Astrocyte (in vitro differentiated cells and primary cell): ENCODE measurements at regions not wholly inside any gene's neighbourhood (a gene's known extent, or its start where the extent isn't known, plus 50 kb on each side); places are given as distances from the start of the nearest gene placed in this dataset.

Experiments used
- DNase-seq: peaks from one replicate; pipeline ENCODE4 v3.0.0-alpha.2; 2010; ENCODE audit warnings: low read depth
- FAIRE-seq: peaks from 2 replicates; lab custom pipeline; 2011; peaks lifted over from hg19 to GRCh38; lab: Jason Lieb, UNC
- H2AFZ ChIP-seq: 2 replicates; pipeline ENCODE4 v1.6.0; 2012; ENCODE audit warnings: low read depth, low read length, inconsistent platforms
- H3K27ac ChIP-seq: 2 replicates; pipeline ENCODE4 v1.5.1; 2011; ENCODE audit warnings: low read depth, low read length, inconsistent platforms
- H3K27me3 ChIP-seq: 2 replicates; pipeline ENCODE4 v1.6.0; 2011; ENCODE audit warnings: low read length, inconsistent platforms; ENCODE audit not compliant: insufficient read depth
- H3K36me3 ChIP-seq: 2 replicates; pipeline ENCODE4 v1.5.1; 2011; ENCODE audit warnings: low read length, inconsistent platforms; ENCODE audit not compliant: insufficient read depth
- H3K4me1 ChIP-seq: 2 replicates; pipeline ENCODE4 v1.5.1; 2011; ENCODE audit warnings: low read length, inconsistent platforms; ENCODE audit not compliant: insufficient read depth
- H3K4me2 ChIP-seq: 2 replicates; pipeline ENCODE4 v1.6.0; 2012; ENCODE audit warnings: low read length, inconsistent platforms
- H3K4me3 ChIP-seq: 2 replicates; pipeline ENCODE4 v1.5.1; 2011; ENCODE audit warnings: low read depth, mild to moderate bottlenecking, low read length, inconsistent platforms; ENCODE audit not compliant: insufficient read depth
- H3K79me2 ChIP-seq: 2 replicates; pipeline ENCODE4 v1.6.0; 2012; ENCODE audit warnings: mild to moderate bottlenecking, low read length, inconsistent platforms; ENCODE audit not compliant: insufficient read depth
- H3K9ac ChIP-seq: 2 replicates; pipeline ENCODE4 v1.6.0; 2012; ENCODE audit warnings: mild to moderate bottlenecking, low read length, inconsistent platforms
- H3K9me3 ChIP-seq: 2 replicates; pipeline ENCODE4 v1.5.1; 2012; ENCODE audit warnings: low read depth, mild to moderate bottlenecking, low read length, inconsistent platforms; ENCODE audit not compliant: insufficient read depth
- H4K20me1 ChIP-seq: 2 replicates; pipeline ENCODE4 v1.6.0; 2012; ENCODE audit warnings: low read length, inconsistent platforms; ENCODE audit not compliant: insufficient read depth
- H3K27ac Mint-ChIP-seq: one replicate; pipeline ENCODE4 v1.8.0; 2021; ENCODE audit warnings: mild to moderate bottlenecking, mixed read lengths; ENCODE audit not compliant: unreplicated experiment
- H3K27me3 Mint-ChIP-seq: one replicate; pipeline ENCODE4 v1.8.0; 2021; ENCODE audit warnings: low read depth, mixed read lengths; ENCODE audit not compliant: unreplicated experiment
- H3K36me3 Mint-ChIP-seq: one replicate; pipeline ENCODE4 v1.8.0; 2021; ENCODE audit warnings: low read depth, mixed read lengths; ENCODE audit not compliant: unreplicated experiment
- H3K4me1 Mint-ChIP-seq: one replicate; pipeline ENCODE4 v1.8.0; 2021; ENCODE audit warnings: low read depth, mixed read lengths; ENCODE audit not compliant: unreplicated experiment
- H3K4me3 Mint-ChIP-seq: one replicate; pipeline ENCODE4 v1.8.0; 2021; ENCODE audit warnings: mild to moderate bottlenecking, moderate library complexity, mixed read lengths; ENCODE audit not compliant: unreplicated experiment
- H3K9me3 Mint-ChIP-seq: one replicate; pipeline ENCODE4 v1.8.0; 2021; ENCODE audit warnings: mild to moderate bottlenecking, mixed read lengths; ENCODE audit not compliant: unreplicated experiment
- CTCF ChIP-seq: IDR thresholded peaks from 2 replicates; pipeline ENCODE4 v1.5.1; 2011; ENCODE audit warnings: low read depth, mild to moderate bottlenecking, inconsistent platforms, low read length, moderate library complexity; ENCODE audit not compliant: insufficient read depth
- EZH2 ChIP-seq: IDR thresholded peaks from 2 replicates; pipeline ENCODE4 v1.6.1; 2012; ENCODE audit warnings: mild to moderate bottlenecking, low read length, inconsistent platforms; ENCODE audit not compliant: insufficient read depth

GRCh38 chr9:16170119-16170518, 617.3 kb downstream of the CCDC171 start:
- Histone ChIP-seq H3K4me3 (no peak overlapping the region), H3K4me2 (no peak overlapping the region), H3K9me3 (no peaks in the 10 kb centered on the region), H3K79me2 (no peaks in the 10 kb centered on the region), H2AFZ (no peak overlapping the region), H4K20me1 (no peaks in the 10 kb centered on the region), H3K27me3 (no peaks in the 10 kb centered on the region), H3K9ac (no peak overlapping the region), H3K36me3 (no peaks in the 10 kb centered on the region), H3K27ac (no peak overlapping the region), H3K4me1 (no peaks in the 10 kb centered on the region)
- Mint-ChIP-seq H3K27ac (no peak overlapping the region), H3K36me3 (no peaks in the 10 kb centered on the region), H3K9me3 (peaks cover 2% of the 10 kb centered on the region), H3K27me3 (peaks cover 9% of the 10 kb centered on the region), H3K4me3 (no peak overlapping the region), H3K4me1 (no peaks in the 10 kb centered on the region)
- TF ChIP-seq EZH2 = no peak
- no peak for TF ChIP-seq CTCF
- FAIRE-seq (no peak), DNase-seq (no peak)

GRCh38 chr9:16171911-16172310, 619.1 kb downstream of the CCDC171 start:
- Histone ChIP-seq H3K36me3 (no peaks in the 10 kb centered on the region), H3K79me2 (no peaks in the 10 kb centered on the region), H3K4me1 (no peaks in the 10 kb centered on the region), H4K20me1 (no peaks in the 10 kb centered on the region), H2AFZ (no peak overlapping the region), H3K4me3 (no peak overlapping the region), H3K9me3 (no peaks in the 10 kb centered on the region), H3K27ac (no peak overlapping the region), H3K4me2 (no peak overlapping the region), H3K9ac (no peak overlapping the region), H3K27me3 (no peaks in the 10 kb centered on the region)
- no peak for DNase-seq
- H3K27me3 Mint-ChIP-seq = peaks cover 9% of the 10 kb centered on the region
- TF ChIP-seq EZH2 (no peak), CTCF (no peak)
- no peaks in the 10 kb centered on the region for H3K4me1 Mint-ChIP-seq
- no peaks in the 10 kb centered on the region for H3K9me3 Mint-ChIP-seq
- no peak overlapping the region for H3K4me3 Mint-ChIP-seq
- FAIRE-seq = no peak
- peak overlapping the region; percentile 67 for H3K27ac Mint-ChIP-seq
- no peaks in the 10 kb centered on the region for H3K36me3 Mint-ChIP-seq

- Histone ChIP-seq H3K4me3 (no peak overlapping the region), H3K79me2 (no peaks in the 10 kb centered on the region), H2AFZ (no peak overlapping the region), H3K27ac (no peak overlapping the region), H3K9me3 (no peaks in the 10 kb centered on the region), H3K36me3 (no peaks in the 10 kb centered on the region), H3K27me3 (no peaks in the 10 kb centered on the region), H4K20me1 (no peaks in the 10 kb centered on the region), H3K4me2 (no peak overlapping the region), H3K9ac (no peak overlapping the region), H3K4me1 (no peaks in the 10 kb centered on the region)
- Mint-ChIP-seq H3K4me3 (no peak overlapping the region), H3K9me3 (no peaks in the 10 kb centered on the region), H3K4me1 (no peaks in the 10 kb centered on the region), H3K36me3 (no peaks in the 10 kb centered on the region), H3K27ac (no peak overlapping the region), H3K27me3 (peaks cover 9% of the 10 kb centered on the region)
- DNase-seq (no peak), FAIRE-seq (no peak)
- TF ChIP-seq EZH2 (no peak), CTCF (no peak)
Observed at GRCh38 chr9:16172796-16173195, 620.0 kb downstream of the CCDC171 start.
